ENCODE measurements at regions not wholly inside any gene's neighbourhood (a gene's known extent, or its start where the extent isn't known, plus 50 kb on each side); places are given as distances from the start of the nearest gene placed in this dataset.

DNA sequence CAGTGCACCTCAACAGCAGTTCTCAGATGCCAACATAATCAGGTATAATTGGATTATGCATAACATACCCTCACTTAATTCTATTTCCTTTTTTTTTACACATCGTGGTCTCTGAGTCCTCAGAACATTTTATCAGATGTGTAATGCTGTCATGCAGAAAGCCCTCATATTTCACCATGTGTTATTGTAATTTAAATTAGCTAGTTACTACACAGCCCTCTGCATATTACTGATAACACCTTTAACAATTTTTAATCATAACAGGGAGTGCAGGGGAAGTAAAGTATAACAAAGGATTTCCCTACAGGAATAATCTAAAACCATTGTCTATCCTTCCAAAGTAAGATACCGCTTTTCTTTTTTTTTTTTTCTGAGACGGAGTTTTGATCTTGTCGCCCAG, 91.9 kb upstream of the CCDC28A start:
- H3K79me2 ChIP-seq (replicated peaks; ENCODE audit: insufficient read depth): peaks cover 95% of the 10 kb centered on the region
- no peaks in the 10 kb centered on the region for H3F3A ChIP-seq (replicated peaks; ENCODE audit: low read depth)
- H3K4me1 ChIP-seq (ENCODE audit: insufficient read depth): peaks cover 3% of the 10 kb centered on the region
- H3K9me2 ChIP-seq (ENCODE audit: insufficient read depth): no peaks in the 10 kb centered on the region
- 0 out of 2 replicates have a peak, but pooled peaks cover 3% of the 10 kb centered on the region for H4K20me1 ChIP-seq (replicated peaks; ENCODE audit: insufficient read depth)
- H3K36me3 ChIP-seq (ENCODE audit: insufficient read depth): no peaks in the 10 kb centered on the region
- TF ChIP-seq, protein P1, sequence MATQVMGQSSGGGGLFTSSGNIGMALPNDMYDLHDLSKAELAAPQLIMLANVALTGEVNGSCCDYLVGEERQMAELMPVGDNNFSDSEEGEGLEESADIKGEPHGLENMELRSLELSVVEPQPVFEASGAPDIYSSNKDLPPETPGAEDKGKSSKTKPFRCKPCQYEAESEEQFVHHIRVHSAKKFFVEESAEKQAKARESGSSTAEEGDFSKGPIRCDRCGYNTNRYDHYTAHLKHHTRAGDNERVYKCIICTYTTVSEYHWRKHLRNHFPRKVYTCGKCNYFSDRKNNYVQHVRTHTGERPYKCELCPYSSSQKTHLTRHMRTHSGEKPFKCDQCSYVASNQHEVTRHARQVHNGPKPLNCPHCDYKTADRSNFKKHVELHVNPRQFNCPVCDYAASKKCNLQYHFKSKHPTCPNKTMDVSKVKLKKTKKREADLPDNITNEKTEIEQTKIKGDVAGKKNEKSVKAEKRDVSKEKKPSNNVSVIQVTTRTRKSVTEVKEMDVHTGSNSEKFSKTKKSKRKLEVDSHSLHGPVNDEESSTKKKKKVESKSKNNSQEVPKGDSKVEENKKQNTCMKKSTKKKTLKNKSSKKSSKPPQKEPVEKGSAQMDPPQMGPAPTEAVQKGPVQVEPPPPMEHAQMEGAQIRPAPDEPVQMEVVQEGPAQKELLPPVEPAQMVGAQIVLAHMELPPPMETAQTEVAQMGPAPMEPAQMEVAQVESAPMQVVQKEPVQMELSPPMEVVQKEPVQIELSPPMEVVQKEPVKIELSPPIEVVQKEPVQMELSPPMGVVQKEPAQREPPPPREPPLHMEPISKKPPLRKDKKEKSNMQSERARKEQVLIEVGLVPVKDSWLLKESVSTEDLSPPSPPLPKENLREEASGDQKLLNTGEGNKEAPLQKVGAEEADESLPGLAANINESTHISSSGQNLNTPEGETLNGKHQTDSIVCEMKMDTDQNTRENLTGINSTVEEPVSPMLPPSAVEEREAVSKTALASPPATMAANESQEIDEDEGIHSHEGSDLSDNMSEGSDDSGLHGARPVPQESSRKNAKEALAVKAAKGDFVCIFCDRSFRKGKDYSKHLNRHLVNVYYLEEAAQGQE (IDR thresholded peaks at IDR 0.05; ENCODE audit: unreplicated experiment): no peak
- TF ChIP-seq CTCF (conservative IDR thresholded peaks at IDR 0.05; ENCODE audit: low read depth in 2 of 2) (no peak), EZH2 (IDR thresholded peaks at IDR 0.05; ENCODE audit: low read depth, unreplicated experiment) (no peak), ZNF331 (CRISPR knock-in tag; IDR thresholded peaks at IDR 0.05; ENCODE audit: low read depth) (no peak), JUNB (IDR thresholded peaks at IDR 0.05; ENCODE audit: unreplicated experiment) (no peak), CREB1 (CRISPR knock-in tag; IDR thresholded peaks at IDR 0.05; ENCODE audit: low read depth) (no peak)
- no peak overlapping the region for H3K27ac ChIP-seq (ENCODE audit: low read depth)
- H2AFZ ChIP-seq: no peak overlapping the region
- no peaks in the 10 kb centered on the region for H3K36me3 Mint-ChIP-seq (ENCODE audit: low read depth)
- no peak for DNase-seq (ENCODE audit: low spot score)
- H3K27me3 Mint-ChIP-seq (ENCODE audit: insufficient read depth, low read depth, poor library complexity): no peaks in the 10 kb centered on the region
- H3K27me3 ChIP-seq (ENCODE audit: insufficient read depth): no peaks in the 10 kb centered on the region
- H3K4me3 ChIP-seq: no peak overlapping the region
- H3K4me2 ChIP-seq: no peak overlapping the region
- H3K27ac Mint-ChIP-seq: no peak overlapping the region
- H3K9me3 Mint-ChIP-seq: no peaks in the 10 kb centered on the region
- no peak overlapping the region for H3K4me3 Mint-ChIP-seq
- peaks cover 33% of the 10 kb centered on the region for H3K4me1 Mint-ChIP-seq
- no peak for ATAC-seq

GRCh38 chr6:138682704-138683527, 90.7 kb upstream of the CCDC28A start:
- Histone ChIP-seq H3K9me2 (ENCODE audit: insufficient read depth) (no peaks in the 10 kb centered on the region), H3K36me3 (ENCODE audit: insufficient read depth) (no peaks in the 10 kb centered on the region), H4K20me1 (replicated peaks; ENCODE audit: insufficient read depth) (0 out of 2 replicates have a peak, but pooled peaks cover 3% of the 10 kb centered on the region), H3K79me2 (replicated peaks; ENCODE audit: insufficient read depth) (peaks cover 95% of the 10 kb centered on the region), H3F3A (replicated peaks; ENCODE audit: low read depth) (no peaks in the 10 kb centered on the region), H3K27me3 (ENCODE audit: insufficient read depth) (no peaks in the 10 kb centered on the region), H3K27ac (ENCODE audit: low read depth) (peak overlapping the region; percentile 81), H3K4me1 (ENCODE audit: insufficient read depth) (peaks cover 3% of the 10 kb centered on the region), H3K4me3 (no peak overlapping the region), H2AFZ (no peak overlapping the region), H3K4me2 (no peak overlapping the region)
- no peak overlapping the region for H3K4me3 Mint-ChIP-seq
- DNase-seq (ENCODE audit: low spot score): no peak
- peaks cover 24% of the 10 kb centered on the region for H3K4me1 Mint-ChIP-seq
- no peaks in the 10 kb centered on the region for H3K36me3 Mint-ChIP-seq (ENCODE audit: low read depth)
- ATAC-seq: peak; percentile 42
- no peaks in the 10 kb centered on the region for H3K27me3 Mint-ChIP-seq (ENCODE audit: insufficient read depth, low read depth, poor library complexity)
- H3K9me3 Mint-ChIP-seq: no peaks in the 10 kb centered on the region
- peak overlapping the region; percentile 84 for H3K27ac Mint-ChIP-seq
- TF ChIP-seq NANOG (IDR thresholded peaks at IDR 0.05; ENCODE audit: borderline replicate concordance): no peak

All from GM23338 (cell line).